ENCODE measurements at regions not wholly inside any gene's neighbourhood (a gene's known extent, or its start where the extent isn't known, plus 50 kb on each side); places are given as distances from the start of the nearest gene placed in this dataset.
"Not testable (repeated sequence)": the region's sequence is repeated elsewhere in the genome, so short reads cannot be mapped to it uniquely, and the experiment has no call there.

- TF ChIP-seq CTCF, POLR2A, POLR2AphosphoS5 (IDR thresholded peaks at IDR 0.05): not testable (repeated sequence)
Observed at GRCh38 chr12:112712751-112713150, 78.8 kb upstream of the RPH3A start.

Data from upper lobe of left lung (tissue), 4 donors.